Erythroblast (primary cell): ENCODE measurements at regions not wholly inside any gene's neighbourhood (a gene's known extent, or its start where the extent isn't known, plus 50 kb on each side); places are given as distances from the start of the nearest gene placed in this dataset.

ENCODE experiments used
- GATA1 ChIP-seq: IDR thresholded peaks from 2 replicates; pipeline ENCODE4 v1.6.1; 2011; ENCODE audit warnings: low read depth, mild to moderate bottlenecking, control low read depth, low read length, moderate library complexity
- POLR2A ChIP-seq: IDR thresholded peaks from 2 replicates; pipeline ENCODE4 v1.6.1; 2011; ENCODE audit warnings: mild to moderate bottlenecking, low read length

DNA sequence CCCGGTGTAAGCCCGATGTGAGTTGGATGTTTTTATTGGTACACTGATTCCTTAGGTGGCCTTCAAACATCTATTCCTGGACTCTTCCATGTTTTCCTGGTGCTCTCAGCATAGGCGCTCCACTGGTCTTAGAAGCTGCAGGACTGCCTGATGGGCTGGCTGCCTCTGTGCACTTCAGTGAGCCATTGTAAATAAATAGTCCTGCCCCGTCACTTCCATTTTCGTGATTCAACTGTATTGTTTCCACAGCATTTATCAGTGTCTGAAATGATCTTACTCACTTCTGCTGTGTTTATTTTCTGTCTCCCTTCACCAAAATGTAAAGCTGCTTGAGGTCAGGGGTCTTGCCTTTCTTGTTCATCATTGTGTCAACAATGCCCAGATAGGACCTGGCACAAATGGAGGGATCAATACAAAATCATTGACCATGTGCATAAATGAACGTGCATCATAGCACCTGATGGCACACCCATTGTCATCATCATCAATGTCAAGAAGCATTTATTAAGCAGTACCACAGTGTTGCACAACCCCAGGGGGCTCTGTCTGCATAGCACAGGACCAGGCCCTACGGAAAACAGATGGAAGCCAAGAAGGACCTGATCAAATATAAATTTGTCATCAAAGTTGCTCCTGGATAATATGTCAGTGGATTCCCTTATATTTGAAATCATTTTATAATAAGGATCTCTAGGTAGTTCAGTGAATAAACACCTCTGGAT, 66.6 kb upstream of the CPHXL start:
- TF ChIP-seq POLR2A (no peak), GATA1 (no peak)
